PC-9 (cell line): ENCODE measurements at regions not wholly inside any gene's neighbourhood (a gene's known extent, or its start where the extent isn't known, plus 50 kb on each side); places are given as distances from the start of the nearest gene placed in this dataset.

ENCODE experiments used
- EZH2 ChIP-seq: fragments of 200-600 bp; sonication (generic); IDR thresholded peaks from 2 replicates; pipeline ENCODE4 v1.8.0; 2017; ENCODE audit warnings: antibody characterized with exemption, low read depth
- TF ChIP-seq, protein P1 (sequence below): fragments of 200-600 bp; sonication (generic); conservative IDR thresholded peaks from 2 replicates; pipeline ENCODE4 v1.6.1; 2017; ENCODE audit warnings: mixed run types, antibody characterized with exemption, mild to moderate bottlenecking, moderate library complexity

DNA sequence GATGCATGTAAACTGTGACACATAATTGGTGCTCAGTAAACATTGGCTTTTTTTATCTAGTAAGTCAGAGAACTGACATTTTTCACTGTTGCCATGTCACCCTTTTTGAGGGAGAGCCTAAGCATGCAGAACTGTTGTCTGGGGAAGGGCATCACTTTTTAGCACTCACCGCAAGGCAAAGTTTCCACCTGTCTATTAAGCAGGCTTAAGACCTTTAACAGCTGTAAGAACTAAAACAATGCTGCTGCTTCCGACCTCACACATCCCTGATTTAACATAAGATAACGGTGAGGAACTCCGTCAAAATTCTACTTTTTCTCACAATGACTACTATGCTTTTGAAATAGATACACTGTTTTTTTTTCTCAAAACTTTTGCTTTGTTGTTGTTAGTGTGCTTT, 554.8 kb downstream of the NUF2 start:
- TF ChIP-seq, protein P1, sequence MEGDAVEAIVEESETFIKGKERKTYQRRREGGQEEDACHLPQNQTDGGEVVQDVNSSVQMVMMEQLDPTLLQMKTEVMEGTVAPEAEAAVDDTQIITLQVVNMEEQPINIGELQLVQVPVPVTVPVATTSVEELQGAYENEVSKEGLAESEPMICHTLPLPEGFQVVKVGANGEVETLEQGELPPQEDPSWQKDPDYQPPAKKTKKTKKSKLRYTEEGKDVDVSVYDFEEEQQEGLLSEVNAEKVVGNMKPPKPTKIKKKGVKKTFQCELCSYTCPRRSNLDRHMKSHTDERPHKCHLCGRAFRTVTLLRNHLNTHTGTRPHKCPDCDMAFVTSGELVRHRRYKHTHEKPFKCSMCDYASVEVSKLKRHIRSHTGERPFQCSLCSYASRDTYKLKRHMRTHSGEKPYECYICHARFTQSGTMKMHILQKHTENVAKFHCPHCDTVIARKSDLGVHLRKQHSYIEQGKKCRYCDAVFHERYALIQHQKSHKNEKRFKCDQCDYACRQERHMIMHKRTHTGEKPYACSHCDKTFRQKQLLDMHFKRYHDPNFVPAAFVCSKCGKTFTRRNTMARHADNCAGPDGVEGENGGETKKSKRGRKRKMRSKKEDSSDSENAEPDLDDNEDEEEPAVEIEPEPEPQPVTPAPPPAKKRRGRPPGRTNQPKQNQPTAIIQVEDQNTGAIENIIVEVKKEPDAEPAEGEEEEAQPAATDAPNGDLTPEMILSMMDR = no peak
- no peak for TF ChIP-seq EZH2
